Neural cell (in vitro differentiated cells): ENCODE measurements at regions not wholly inside any gene's neighbourhood (a gene's known extent, or its start where the extent isn't known, plus 50 kb on each side); places are given as distances from the start of the nearest gene placed in this dataset.

Source experiments
- H2AFZ ChIP-seq: fragments of 200-600, 300-800 bp; sonication (generic), shearing (Covaris generic); 2 replicates; pipeline ENCODE4 v1.6.0; 2014; ENCODE audit warnings: low read depth, mild to moderate bottlenecking, antibody characterized with exemption, low read length, moderate library complexity
- H3F3A ChIP-seq: fragments of 200-600 bp; shearing (Covaris generic); 2 replicates; pipeline ENCODE4 v1.6.1; 2016; ENCODE audit warnings: mild to moderate bottlenecking, moderate library complexity, mixed read lengths, antibody characterized with exemption, low read length; ENCODE audit not compliant: insufficient read depth, poor library complexity, severe bottlenecking
- H3K27ac ChIP-seq: fragments of 200-600, 300-800 bp; sonication (generic), shearing (Covaris generic); 2 replicates; pipeline ENCODE4 v1.5.1; 2014; ENCODE audit warnings: mild to moderate bottlenecking, low read length, moderate library complexity
- H3K27me3 ChIP-seq: fragments of 300-800, 200-600 bp; sonication (generic), shearing (Covaris generic); 2 replicates; pipeline ENCODE4 v1.6.0; 2014; ENCODE audit warnings: mild to moderate bottlenecking, low read depth, low read length, moderate library complexity; ENCODE audit not compliant: insufficient read depth
- H3K36me3 ChIP-seq: fragments of 300-800, 200-600 bp; sonication (generic), shearing (Covaris generic); 2 replicates; pipeline ENCODE4 v1.5.1; 2014; ENCODE audit warnings: mild to moderate bottlenecking, antibody characterized with exemption, low read length, moderate library complexity; ENCODE audit not compliant: insufficient read depth
- H3K4me2 ChIP-seq: fragments of 300-800, 200-600 bp; sonication (generic), shearing (Covaris generic); 2 replicates; pipeline ENCODE4 v1.6.0; 2014; ENCODE audit warnings: mild to moderate bottlenecking, low read length
- H3K4me3 ChIP-seq: fragments of 300-800, 200-600 bp; sonication (generic), shearing (Covaris generic); 2 replicates; pipeline ENCODE4 v1.5.1; 2014; ENCODE audit warnings: mild to moderate bottlenecking, low read length, moderate library complexity
- H3K79me2 ChIP-seq: fragments of 200-600 bp; shearing (Covaris generic); replicated peaks from 2 replicates; pipeline ENCODE4 v1.6.0; 2014; ENCODE audit warnings: mild to moderate bottlenecking, low read length, moderate library complexity; ENCODE audit not compliant: insufficient read depth
- H3K9ac ChIP-seq: fragments of 300-800, 200-600 bp; sonication (generic), shearing (Covaris generic); 2 replicates; pipeline ENCODE4 v1.6.1; 2016; ENCODE audit warnings: mild to moderate bottlenecking, low read length, mixed read lengths
- H3K9me2 ChIP-seq: fragments of 200-600 bp; shearing (Covaris generic); 2 replicates; pipeline ENCODE4 v1.6.1; 2016; ENCODE audit warnings: mild to moderate bottlenecking, low read length, mixed read lengths; ENCODE audit not compliant: insufficient read depth
- H3K9me3 ChIP-seq: fragments of 200-600, 300-800 bp; sonication (generic), shearing (Covaris generic); 2 replicates; pipeline ENCODE4 v1.6.1; 2016; ENCODE audit warnings: mild to moderate bottlenecking, mixed run types, low read length, moderate library complexity, mixed read lengths
- H4K20me1 ChIP-seq: fragments of 200-600 bp; shearing (Covaris generic); 2 replicates; pipeline ENCODE4 v1.6.1; 2016; ENCODE audit warnings: mild to moderate bottlenecking, mixed run types; ENCODE audit not compliant: insufficient read depth
- EP300 ChIP-seq: fragments of 450-650 bp; conservative IDR thresholded peaks from 2 replicates; pipeline ENCODE4 v1.6.1; 2014; ENCODE audit warnings: antibody characterized with exemption, mild to moderate bottlenecking, moderate library complexity; ENCODE audit not compliant: poor library complexity, severe bottlenecking
- EZH2 ChIP-seq: fragments of 200-600, 300-800 bp; shearing (Covaris generic), sonication (generic); IDR thresholded peaks from 2 replicates; pipeline ENCODE4 v1.6.1; 2014; ENCODE audit warnings: antibody characterized with exemption, low read length, borderline replicate concordance, mild to moderate bottlenecking; ENCODE audit not compliant: insufficient read depth, poor library complexity, severe bottlenecking
- MXI1 ChIP-seq: fragments of 450-650 bp; conservative IDR thresholded peaks from 2 replicates; pipeline ENCODE4 v1.6.1; 2014; ENCODE audit warnings: antibody characterized with exemption, mild to moderate bottlenecking; ENCODE audit not compliant: poor library complexity, severe bottlenecking
- POLR2AphosphoS5 ChIP-seq: IDR thresholded peaks from 2 replicates; pipeline ENCODE4 v1.6.1; 2012
- RAD21 ChIP-seq: fragments of 450-650 bp; conservative IDR thresholded peaks from 2 replicates; pipeline ENCODE4 v1.6.1; 2014; ENCODE audit warnings: antibody characterized with exemption, mild to moderate bottlenecking, moderate library complexity
- REST ChIP-seq: IDR thresholded peaks from 2 replicates; pipeline ENCODE4 v1.6.1; 2012; ENCODE audit warnings: borderline replicate concordance
- SMC3 ChIP-seq: fragments of 450-650 bp; conservative IDR thresholded peaks from 2 replicates; pipeline ENCODE4 v1.6.1; 2014; ENCODE audit warnings: antibody characterized with exemption, mild to moderate bottlenecking, moderate library complexity; ENCODE audit not compliant: poor library complexity
- TAF1 ChIP-seq: IDR thresholded peaks from 2 replicates; pipeline ENCODE4 v1.6.1; 2012; ENCODE audit warnings: low read depth
- TF ChIP-seq, protein P1 (sequence below): fragments of 450-650 bp; IDR thresholded peaks from 2 replicates; pipeline ENCODE4 v1.5.1; 2014; ENCODE audit warnings: antibody characterized with exemption, mild to moderate bottlenecking, moderate library complexity; ENCODE audit not compliant: poor library complexity, severe bottlenecking

DNA sequence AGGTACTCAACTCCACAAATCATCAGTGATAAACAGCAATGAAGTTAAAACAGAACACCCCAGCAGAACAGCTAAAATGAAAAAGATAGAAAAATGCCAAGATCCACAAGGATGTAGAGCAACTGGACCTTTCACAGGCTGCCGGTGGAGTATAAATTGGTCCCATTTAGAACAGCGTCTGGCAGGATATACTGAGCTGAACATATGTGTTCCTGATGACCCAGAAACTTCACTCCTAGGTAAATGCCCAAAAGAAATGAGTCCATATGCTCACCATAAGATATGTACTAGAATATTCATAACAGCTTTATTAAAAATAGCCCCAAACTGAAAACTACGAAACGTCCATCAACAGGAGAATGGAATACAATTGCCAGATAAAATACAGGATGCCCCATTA, 102.4 kb downstream of the OAT start:
- no peaks in the 10 kb centered on the region for H3F3A ChIP-seq
- no peak overlapping the region for H3K4me3 ChIP-seq
- no peaks in the 10 kb centered on the region for H3K79me2 ChIP-seq
- TF ChIP-seq POLR2AphosphoS5 (no peak), TAF1 (no peak), MXI1 (no peak)
- H3K27ac ChIP-seq, result no peak overlapping the region
- no peak overlapping the region for H2AFZ ChIP-seq
- H4K20me1 ChIP-seq, result no peaks in the 10 kb centered on the region
- no peaks in the 10 kb centered on the region for H3K9me2 ChIP-seq
- H3K9ac ChIP-seq, result no peak overlapping the region
- H3K36me3 ChIP-seq, result no peaks in the 10 kb centered on the region
- no peak overlapping the region for H3K4me2 ChIP-seq
- no peaks in the 10 kb centered on the region for H3K27me3 ChIP-seq
- no peaks in the 10 kb centered on the region for H3K9me3 ChIP-seq

DNA sequence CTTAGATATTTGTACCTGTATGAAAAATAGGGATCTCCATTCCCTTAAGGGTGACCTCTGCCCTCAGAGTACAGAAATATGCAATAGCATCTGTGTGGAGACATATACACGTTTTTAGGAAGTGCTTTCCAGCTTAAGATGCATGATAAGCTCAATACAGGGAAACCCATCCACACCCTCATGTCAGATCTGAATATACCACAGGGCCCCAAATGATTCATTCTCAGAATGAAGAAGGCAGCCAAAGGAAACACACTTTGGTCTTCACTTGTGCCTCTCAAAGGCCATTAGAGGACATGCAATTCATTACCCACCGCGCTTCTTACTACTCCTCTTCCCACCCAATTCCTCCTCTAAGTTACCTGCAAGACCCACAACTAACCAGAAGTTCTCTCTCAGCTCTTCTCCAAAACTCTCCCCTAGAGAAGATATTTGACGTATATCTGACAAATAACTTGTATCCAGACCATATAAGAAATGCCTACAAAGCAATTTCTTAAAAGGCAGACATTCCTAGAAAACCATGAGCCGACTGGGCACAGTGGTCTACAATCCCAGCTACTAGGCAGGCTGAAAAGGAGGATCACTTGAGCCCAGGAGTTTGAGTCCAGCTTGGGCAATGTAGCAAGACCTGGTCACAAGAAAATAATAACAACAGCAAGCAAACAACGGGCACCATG, 103.0 kb downstream of the OAT start:
- TF ChIP-seq TAF1, result no peak
- no peaks in the 10 kb centered on the region for H3F3A ChIP-seq
- H3K9me2 ChIP-seq, result no peaks in the 10 kb centered on the region
- H3K27me3 ChIP-seq, result no peaks in the 10 kb centered on the region
- no peak overlapping the region for H3K27ac ChIP-seq
- H3K4me2 ChIP-seq, result no peak overlapping the region
- no peak overlapping the region for H3K4me3 ChIP-seq
- H4K20me1 ChIP-seq, result no peaks in the 10 kb centered on the region
- no peak overlapping the region for H2AFZ ChIP-seq
- H3K9me3 ChIP-seq, result no peaks in the 10 kb centered on the region
- H3K36me3 ChIP-seq, result no peaks in the 10 kb centered on the region
- H3K79me2 ChIP-seq, result no peaks in the 10 kb centered on the region
- H3K9ac ChIP-seq, result no peak overlapping the region

GRCh38 chr10:124313374-124313773, 105.3 kb downstream of the OAT start:
- no peaks in the 10 kb centered on the region for H3F3A ChIP-seq
- no peaks in the 10 kb centered on the region for H4K20me1 ChIP-seq
- no peak overlapping the region for H2AFZ ChIP-seq
- H3K36me3 ChIP-seq, result no peaks in the 10 kb centered on the region
- no peak overlapping the region for H3K4me3 ChIP-seq
- no peak overlapping the region for H3K4me2 ChIP-seq
- H3K27ac ChIP-seq, result no peak overlapping the region
- H3K79me2 ChIP-seq, result no peaks in the 10 kb centered on the region
- H3K27me3 ChIP-seq, result no peaks in the 10 kb centered on the region
- H3K9ac ChIP-seq, result no peak overlapping the region
- TF ChIP-seq EZH2 (no peak), REST (no peak), SMC3 (no peak), MXI1 (no peak), TAF1 (no peak), RAD21 (no peak), EP300 (no peak), POLR2AphosphoS5 (no peak)
- TF ChIP-seq, protein P1, sequence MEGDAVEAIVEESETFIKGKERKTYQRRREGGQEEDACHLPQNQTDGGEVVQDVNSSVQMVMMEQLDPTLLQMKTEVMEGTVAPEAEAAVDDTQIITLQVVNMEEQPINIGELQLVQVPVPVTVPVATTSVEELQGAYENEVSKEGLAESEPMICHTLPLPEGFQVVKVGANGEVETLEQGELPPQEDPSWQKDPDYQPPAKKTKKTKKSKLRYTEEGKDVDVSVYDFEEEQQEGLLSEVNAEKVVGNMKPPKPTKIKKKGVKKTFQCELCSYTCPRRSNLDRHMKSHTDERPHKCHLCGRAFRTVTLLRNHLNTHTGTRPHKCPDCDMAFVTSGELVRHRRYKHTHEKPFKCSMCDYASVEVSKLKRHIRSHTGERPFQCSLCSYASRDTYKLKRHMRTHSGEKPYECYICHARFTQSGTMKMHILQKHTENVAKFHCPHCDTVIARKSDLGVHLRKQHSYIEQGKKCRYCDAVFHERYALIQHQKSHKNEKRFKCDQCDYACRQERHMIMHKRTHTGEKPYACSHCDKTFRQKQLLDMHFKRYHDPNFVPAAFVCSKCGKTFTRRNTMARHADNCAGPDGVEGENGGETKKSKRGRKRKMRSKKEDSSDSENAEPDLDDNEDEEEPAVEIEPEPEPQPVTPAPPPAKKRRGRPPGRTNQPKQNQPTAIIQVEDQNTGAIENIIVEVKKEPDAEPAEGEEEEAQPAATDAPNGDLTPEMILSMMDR, result no peak
- no peaks in the 10 kb centered on the region for H3K9me2 ChIP-seq
- H3K9me3 ChIP-seq, result no peaks in the 10 kb centered on the region
